K562 (cell line): ENCODE measurements at regions not wholly inside any gene's neighbourhood (a gene's known extent, or its start where the extent isn't known, plus 50 kb on each side); places are given as distances from the start of the nearest gene placed in this dataset.

Experiments
- ATAC-seq: fragments of 200-7000 bp; cut with Tn5 transposase; 3 replicates; pipeline ENCODE4 v1.9.1; 2020; ENCODE audit warnings: moderate library complexity
- BruUV-seq: library from RNA; stranded (reverse); fragments of 400-500 nt; replicated peaks from 2 replicates; lab custom pipeline; 2021; lab: Mats Ljungman, UMichigan
- CTCF ChIA-PET: fragments of 300-600 bp; formaldehyde crosslinking; extraction: SDS; loops from one replicate; lab custom pipeline; 2021; ENCODE audit warnings: low intra/inter-chr PET ratio; lab: Yijun Ruan, JAX
- POLR2A ChIA-PET: fragments of 300-600, 350-650 bp; sonication (Branson Sonifier 250); formaldehyde crosslinking; extraction: SDS; loops from one replicate; lab custom pipeline; 2021; ENCODE audit warnings: antibody characterized with exemption, inconsistent platforms; lab: Yijun Ruan, JAX
- DNase-seq, 4 experiments: peaks; one replicate each; pipeline versions ENCODE4 v3.0.0 to v3.0.0-alpha.2; 2011 to 2018; ENCODE audit warnings: low spot score in 3 of 4, mixed read lengths in 3 of 4; ENCODE audit errors: extremely low read depth in 1 of 4
- FAIRE-seq: peaks from 2 replicates; lab custom pipeline; 2011; peaks lifted over from hg19 to GRCh38; lab: Jason Lieb, UNC
- H2AFZ ChIP-seq: 2 replicates; pipeline ENCODE4 v1.6.0; 2011; ENCODE audit warnings: low read depth, low read length, control low read depth, inconsistent platforms
- H3K27ac ChIP-seq: fragments of 200-600 bp; 3 replicates; pipeline ENCODE4 v1.8.0; 2011; ENCODE audit warnings: low read depth, mild to moderate bottlenecking, control low read depth, inconsistent platforms, low read length, moderate library complexity, mixed read lengths; ENCODE audit errors: extremely low read depth
- H3K27me3 ChIP-seq, 2 experiments: fragments of 300-600 bp in 1 of 2; 2 replicates in 1 of 2; 3 replicates in 1 of 2; pipeline versions ENCODE4 v1.6.0 to v1.8.0; 2011; ENCODE audit warnings: inconsistent platforms in 2 of 2, low read length in 2 of 2, mild to moderate bottlenecking in 1 of 2, mixed read lengths in 1 of 2, moderate library complexity in 1 of 2; ENCODE audit not compliant: control insufficient read depth in 2 of 2, insufficient read depth in 2 of 2
- H3K36me3 ChIP-seq: fragments of 300-600 bp; 3 replicates; pipeline ENCODE4 v1.8.0; 2011; ENCODE audit warnings: mild to moderate bottlenecking, low read length, inconsistent platforms; ENCODE audit not compliant: control insufficient read depth, insufficient read depth
- H3K4me1 ChIP-seq, 2 experiments: fragments of 200-600 bp in 1 of 2; replicated peaks in 1 of 2; 2 replicates in 1 of 2; 3 replicates in 1 of 2; pipeline versions ENCODE4 v1.5.1 to v1.8.0; 2011; ENCODE audit warnings: inconsistent platforms in 2 of 2, low read length in 2 of 2, mild to moderate bottlenecking in 1 of 2, mixed read lengths in 1 of 2, moderate library complexity in 1 of 2; ENCODE audit not compliant: control insufficient read depth in 2 of 2, insufficient read depth in 2 of 2
- H3K4me2 ChIP-seq: 2 replicates; pipeline ENCODE4 v1.6.1; 2011; ENCODE audit warnings: low read length, control low read depth, inconsistent platforms, mixed read lengths; ENCODE audit not compliant: insufficient read depth
- H3K4me3 ChIP-seq: fragments of 200-600 bp; sonication (generic), shearing (Covaris generic); 2 replicates; pipeline ENCODE4 v1.5.1; 2016; ENCODE audit warnings: control low read depth, inconsistent platforms
- H3K79me2 ChIP-seq: fragments of 200-600 bp; 3 replicates; pipeline ENCODE4 v1.8.0; 2011; ENCODE audit warnings: low read length, inconsistent platforms; ENCODE audit not compliant: control insufficient read depth, insufficient read depth
- H3K9ac ChIP-seq, 2 experiments: 2 replicates each; pipeline versions ENCODE4 v1.6.0 to v1.6.1; 2011; ENCODE audit warnings: low read depth in 2 of 2, low read length in 2 of 2, control low read depth in 1 of 2, inconsistent platforms in 1 of 2, mild to moderate bottlenecking in 1 of 2, mixed read lengths in 1 of 2; ENCODE audit not compliant: insufficient read depth in 1 of 2
- H3K9me1 ChIP-seq: one replicate; pipeline ENCODE4 v1.6.0; 2011; ENCODE audit warnings: inconsistent platforms, mild to moderate bottlenecking, low read length, moderate library complexity; ENCODE audit not compliant: control insufficient read depth, insufficient read depth
- H3K9me3 ChIP-seq: replicated peaks from 2 replicates; pipeline ENCODE4 v1.5.1; 2011; ENCODE audit warnings: low read depth, low read length, inconsistent platforms; ENCODE audit not compliant: control insufficient read depth, insufficient read depth
- H4K20me1 ChIP-seq: replicated peaks from 2 replicates; pipeline ENCODE4 v1.6.1; 2011; ENCODE audit warnings: low read length, inconsistent platforms, mixed read lengths; ENCODE audit not compliant: control insufficient read depth, insufficient read depth
- CHD1 ChIP-seq: fragments of 200-600 bp; sonication (generic); IDR thresholded peaks from one replicate; pipeline ENCODE4 v1.6.1; 2012; ENCODE audit warnings: mild to moderate bottlenecking, moderate library complexity, low read length, inconsistent platforms
- FOXO4 ChIP-seq: fragments of 450-650 bp; formaldehyde crosslinking; IDR thresholded peaks from 2 replicates; pipeline ENCODE4 v1.4.0; 2020; ENCODE audit warnings: mild to moderate bottlenecking, moderate library complexity
- TOE1 ChIP-seq, 2 experiments: fragments of 450-650 bp in 1 of 2; sonication (generic) in 1 of 2; formaldehyde crosslinking in 1 of 2; IDR thresholded peaks; 2 replicates each; pipeline versions ENCODE4 v1.7.1 to v1.8.0; 2016 to 2022; ENCODE audit warnings: borderline replicate concordance in 2 of 2, mild to moderate bottlenecking in 2 of 2, antibody characterized with exemption in 1 of 2, inconsistent platforms in 1 of 2, low read depth in 1 of 2, missing genetic modification reagents in 1 of 2, moderate library complexity in 1 of 2
- WGBS: fragments of 100-300 bp; shearing (Covaris generic); methylation state at CpG from one replicate; pipeline ENCODE4 v1.1.6; 2016; ENCODE audit warnings: low coverage, mixed read lengths; ENCODE audit not compliant: insufficient coverage; ENCODE audit errors: missing lambda C conversion rate; 5-methylcytosine and 5-hydroxymethylcytosine counted together
- in situ Hi-C: fragments of 300-500 bp; cut with MboI; formaldehyde crosslinking; loops from 4 replicates; pipeline ENCODE4 v1.15.0; 2018; ENCODE audit warnings: inconsistent platforms, mixed read lengths
- intact Hi-C: fragments of 100-400 bp; cut with micrococcal nuclease; formaldehyde crosslinking; loops from 2 replicates; pipeline ENCODE4 v1.14.2; 2022
- TF ChIP-seq, protein P1 (sequence below): sonication (generic); formaldehyde crosslinking; IDR thresholded peaks from 2 replicates; pipeline ENCODE4 v1.8.0; 2022; ENCODE audit warnings: mild to moderate bottlenecking, low read depth, missing genetic modification reagents

- TF ChIP-seq, protein P1, sequence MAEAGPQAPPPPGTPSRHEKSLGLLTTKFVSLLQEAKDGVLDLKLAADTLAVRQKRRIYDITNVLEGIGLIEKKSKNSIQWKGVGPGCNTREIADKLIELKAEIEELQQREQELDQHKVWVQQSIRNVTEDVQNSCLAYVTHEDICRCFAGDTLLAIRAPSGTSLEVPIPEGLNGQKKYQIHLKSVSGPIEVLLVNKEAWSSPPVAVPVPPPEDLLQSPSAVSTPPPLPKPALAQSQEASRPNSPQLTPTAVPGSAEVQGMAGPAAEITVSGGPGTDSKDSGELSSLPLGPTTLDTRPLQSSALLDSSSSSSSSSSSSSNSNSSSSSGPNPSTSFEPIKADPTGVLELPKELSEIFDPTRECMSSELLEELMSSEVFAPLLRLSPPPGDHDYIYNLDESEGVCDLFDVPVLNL (CRISPR knock-in tag), result no peak
- no peak for TF ChIP-seq TOE1 (IDR thresholded peaks at IDR 0.05; ENCODE audit: borderline replicate concordance)
- TF ChIP-seq TOE1 (CRISPR knock-in tag; IDR thresholded peaks at IDR 0.05; ENCODE audit: borderline replicate concordance, low read depth), result no peak
- TF ChIP-seq FOXO4 (CRISPR knock-in tag), result no peak
- TF ChIP-seq, all 486 proteins: peak for 0
Observed at GRCh38 chr14:85471744-85472143, 58.2 kb upstream of the FLRT2 start (continued).

- Histone ChIP-seq H3K4me1 (no peaks in the 10 kb centered on the region), H3K4me2 (no peak overlapping the region), H3K27ac (no peak overlapping the region), H3K4me3 (no peak overlapping the region), H3K9ac (no peak overlapping the region), H3K27me3 (no peaks in the 10 kb centered on the region), H3K79me2 (no peaks in the 10 kb centered on the region), H2AFZ (no peak overlapping the region), H3K9me1 (no peaks in the 10 kb centered on the region), H3K36me3 (no peaks in the 10 kb centered on the region), H3K9me3 (no peaks in the 10 kb centered on the region), H4K20me1 (no peaks in the 10 kb centered on the region)
- POLR2A ChIA-PET, result no interaction called here
- FAIRE-seq (no peak), ATAC-seq (no peak), DNase-seq (no peak)
- no TSS peak for BruUV-seq
- CTCF ChIA-PET, result no interaction called here
- 0% methylated on average over 2 of the region's 2 CpGs for WGBS
- no peak for TF ChIP-seq CHD1
- intact Hi-C loops, result no loop called here
- in situ Hi-C loops, result no loop called here
Observed at GRCh38 chr14:85474431-85474830, 55.5 kb upstream of the FLRT2 start.
